ENCODE measurements at regions not wholly inside any gene's neighbourhood (a gene's known extent, or its start where the extent isn't known, plus 50 kb on each side); places are given as distances from the start of the nearest gene placed in this dataset.
A peak's percentile ranks its signal among the peaks of the same experiment; 100 is the strongest.
"Not testable (repeated sequence)": the region's sequence is repeated elsewhere in the genome, so short reads cannot be mapped to it uniquely, and the experiment has no call there.

DNA sequence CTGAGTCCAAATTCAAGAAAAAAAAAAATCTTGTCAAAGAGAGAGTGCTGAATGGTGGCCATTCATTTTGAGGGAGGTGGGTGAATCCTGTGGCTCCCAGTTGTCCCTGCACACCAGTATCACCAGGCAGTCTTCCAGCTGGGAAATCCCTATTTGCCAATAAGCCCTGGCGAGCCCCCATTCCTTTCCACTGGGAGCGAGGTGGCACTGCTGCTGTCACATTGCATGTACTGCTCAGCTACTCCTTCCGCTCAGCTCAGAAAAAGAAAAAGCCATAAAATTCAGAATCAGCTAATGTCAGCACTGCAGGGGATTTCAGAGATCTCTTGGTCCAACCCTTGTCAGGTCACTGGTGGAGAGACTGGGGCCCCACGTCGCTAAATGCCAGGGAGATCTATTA lies 298.5 kb downstream of the OMA1 start:
- DNase-seq (ENCODE audit: low read depth, low spot score) = no peak
- in situ Hi-C loops (cut with HindIII; ENCODE audit: low pct_unique_long_range_greater_than_20kb, low sequenced_read_pairs) = no loop called here

DNA sequence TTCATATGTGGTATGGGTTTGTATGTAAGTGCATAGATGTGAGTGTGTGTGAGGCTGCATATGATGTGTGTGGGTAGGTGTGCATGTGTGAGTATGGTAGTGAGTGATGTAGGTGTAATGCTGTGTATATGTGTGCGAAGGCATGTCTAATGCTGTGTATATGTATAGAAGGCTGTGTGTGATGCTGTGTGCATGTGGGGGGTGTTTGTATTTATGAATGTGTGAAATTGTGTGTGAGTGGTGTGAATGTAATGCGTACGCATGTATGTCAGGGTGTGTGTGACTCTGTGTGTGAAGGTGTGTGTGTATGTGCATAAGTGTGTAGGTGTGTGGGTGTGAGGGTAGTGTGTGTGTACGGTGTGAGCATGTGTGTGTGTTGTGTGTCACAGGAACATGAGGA lies 300.0 kb downstream of the OMA1 start:
- no peak for DNase-seq (ENCODE audit: low read depth, low spot score)
- in situ Hi-C loops (cut with HindIII; ENCODE audit: low pct_unique_long_range_greater_than_20kb, low sequenced_read_pairs) = no loop called here

DNA sequence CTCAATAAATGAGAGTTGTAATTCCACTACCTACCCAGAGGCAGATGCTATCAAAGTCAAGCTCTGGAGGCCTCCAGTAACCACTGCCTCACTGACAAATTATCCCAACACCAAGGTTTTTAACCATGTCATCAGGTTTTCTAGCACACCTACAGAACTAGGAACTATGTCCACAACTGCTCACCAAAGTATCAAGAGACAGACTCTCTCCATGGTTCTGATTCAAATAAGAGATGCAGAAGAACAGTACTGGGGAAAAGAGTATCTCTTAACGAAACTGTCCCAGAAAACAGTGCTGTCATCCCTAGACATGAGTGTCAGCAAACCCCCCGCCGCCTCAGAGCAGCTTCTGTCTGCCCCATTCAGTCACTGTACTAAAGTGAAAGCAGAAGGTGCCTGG lies 301.7 kb downstream of the OMA1 start:
- DNase-seq (ENCODE audit: low read depth, low spot score) = no peak
- in situ Hi-C loops (cut with HindIII; ENCODE audit: low pct_unique_long_range_greater_than_20kb, low sequenced_read_pairs) = no loop called here

DNA sequence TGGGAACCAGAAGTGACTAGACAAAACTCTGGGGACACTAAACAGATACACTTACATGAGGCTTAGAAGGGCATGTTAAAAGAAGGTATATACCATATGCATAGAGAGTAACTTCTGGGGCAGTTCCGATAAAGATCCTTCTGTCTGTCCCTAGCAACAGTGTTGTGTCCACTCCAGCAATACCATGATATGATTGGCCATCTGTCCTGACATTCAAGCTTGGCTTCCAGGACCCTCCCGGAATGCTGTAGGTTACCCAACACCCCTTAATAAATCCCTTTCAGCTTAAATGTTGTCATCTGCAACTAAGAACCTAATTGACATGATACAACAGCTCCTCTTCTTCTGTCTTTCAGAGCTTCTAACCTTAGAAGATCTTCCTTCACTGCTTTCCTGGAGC lies 307.7 kb downstream of the OMA1 start:
- in situ Hi-C loops (cut with HindIII; ENCODE audit: low pct_unique_long_range_greater_than_20kb, low sequenced_read_pairs) = no loop called here

DNA sequence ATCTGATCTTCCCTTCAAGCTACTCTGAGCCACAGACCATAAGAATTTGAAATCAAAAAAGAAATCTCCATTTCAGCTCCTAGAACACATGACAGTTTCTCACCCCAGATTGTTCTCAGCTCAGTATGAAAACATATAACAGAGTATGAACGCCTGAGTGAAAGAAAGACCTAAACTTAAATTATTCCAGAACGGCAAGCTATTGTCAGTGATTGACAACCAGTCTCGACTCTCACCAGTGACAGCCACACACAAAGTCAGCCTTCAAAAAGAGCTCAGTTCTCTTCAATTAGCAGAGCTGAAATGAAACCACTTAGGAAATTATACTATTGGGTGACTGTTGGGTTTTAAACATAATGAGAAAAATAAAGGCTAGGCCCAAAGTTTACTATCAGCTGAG lies 312.8 kb downstream of the OMA1 start:
- in situ Hi-C loops (cut with HindIII; ENCODE audit: low pct_unique_long_range_greater_than_20kb, low sequenced_read_pairs) = no loop called here
- no peak for DNase-seq (ENCODE audit: low read depth, low spot score)

More for the DNA sequence above, 307.7 kb downstream of the OMA1 start:
- peak; percentile 9 for DNase-seq (ENCODE audit: low read depth, low spot score)

DNA sequence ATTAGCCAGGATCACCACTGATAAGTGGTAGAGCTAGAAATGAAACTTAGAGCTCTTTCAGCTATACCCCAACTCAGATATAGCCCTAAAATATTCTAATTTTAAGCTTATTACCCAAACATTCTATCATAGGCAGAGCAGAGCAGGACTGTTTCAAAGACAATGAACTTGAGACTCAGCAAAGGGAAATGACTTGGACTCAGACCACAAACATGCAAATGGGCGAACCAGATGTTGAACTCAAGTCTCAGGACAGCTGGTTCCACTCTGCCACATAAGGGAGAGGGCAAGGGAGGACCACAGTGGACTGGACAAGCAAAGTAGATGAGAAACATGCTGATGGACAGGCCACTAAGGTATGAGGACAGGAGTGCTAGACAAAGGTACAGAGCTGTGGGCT lies 315.3 kb downstream of the OMA1 start:
- in situ Hi-C loops (cut with HindIII; ENCODE audit: low pct_unique_long_range_greater_than_20kb, low sequenced_read_pairs) = no loop called here
- DNase-seq (ENCODE audit: low read depth, low spot score) = no peak

DNA sequence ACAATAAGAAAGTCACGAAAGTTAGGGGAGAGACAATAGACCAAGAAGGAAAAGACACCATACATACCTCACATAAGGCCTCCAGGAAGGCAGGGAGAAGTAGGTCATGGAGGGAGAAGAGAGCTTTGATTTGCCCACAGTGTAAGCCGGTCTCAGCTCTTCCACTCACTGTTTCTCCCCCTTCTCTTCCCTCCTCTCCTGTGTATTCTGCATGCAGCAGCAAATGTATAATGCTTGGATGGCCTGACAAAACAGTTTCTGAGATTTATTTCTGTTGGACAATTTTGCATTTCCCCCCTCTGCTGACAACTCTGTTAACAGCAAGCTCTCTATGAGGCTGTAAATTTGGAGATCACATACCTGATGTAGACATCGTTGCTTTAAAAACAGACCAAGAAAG lies 318.9 kb downstream of the OMA1 start:
- no peak for DNase-seq (ENCODE audit: low read depth, low spot score)
- in situ Hi-C loops (cut with HindIII; ENCODE audit: low pct_unique_long_range_greater_than_20kb, low sequenced_read_pairs) = no loop called here

DNA sequence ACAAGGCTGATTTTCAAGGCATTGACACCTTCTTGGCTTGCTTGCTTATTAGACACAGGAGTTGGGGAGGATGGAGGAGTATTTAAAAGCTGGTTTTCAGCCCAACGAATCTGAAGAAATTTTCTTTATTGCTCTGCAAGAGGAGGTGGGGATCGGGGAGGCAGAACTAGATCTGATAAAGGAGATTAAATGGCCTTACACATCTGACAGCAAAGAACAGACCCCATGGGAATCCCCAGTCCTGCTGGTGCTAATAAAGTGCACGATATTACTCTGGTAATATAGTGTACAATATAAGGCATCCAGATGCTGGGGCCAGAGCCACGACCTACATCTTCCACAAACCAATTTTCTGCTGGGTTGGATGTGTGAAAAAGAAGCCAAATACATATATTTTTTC lies 323.0 kb downstream of the OMA1 start:
- no peak for DNase-seq (ENCODE audit: low read depth, low spot score)
- in situ Hi-C loops (cut with HindIII; ENCODE audit: low pct_unique_long_range_greater_than_20kb, low sequenced_read_pairs) = no loop called here

DNA sequence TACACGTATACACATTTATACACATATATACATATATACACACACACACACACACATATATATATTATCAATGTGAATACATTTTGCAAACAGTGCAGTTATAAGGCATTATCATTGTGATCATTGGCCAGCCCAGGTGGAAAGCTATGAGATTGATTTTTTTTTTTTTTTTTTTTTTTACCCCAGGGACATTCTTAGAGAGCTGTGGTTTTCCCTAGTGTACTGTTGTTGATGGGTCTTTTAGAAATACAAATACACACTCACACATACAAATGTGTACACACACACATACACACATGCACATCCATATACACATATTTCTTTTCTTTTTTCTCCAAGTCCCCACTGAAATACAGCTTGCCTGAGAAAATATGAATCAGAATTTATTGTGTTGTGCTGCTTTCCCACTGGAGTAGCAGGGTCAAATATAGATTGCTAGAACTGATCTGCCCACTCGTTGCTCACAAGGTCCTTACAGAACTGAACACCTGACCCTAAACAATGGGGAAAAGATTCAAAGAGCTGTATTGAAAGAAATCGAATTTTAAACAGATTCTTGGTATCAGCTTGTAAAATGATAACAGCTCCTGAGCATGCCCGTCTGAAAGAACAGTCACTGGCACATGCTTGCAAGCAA lies 325.6 kb downstream of the OMA1 start:
- no peak for DNase-seq (ENCODE audit: low read depth, low spot score)
- in situ Hi-C loops (cut with HindIII; ENCODE audit: low pct_unique_long_range_greater_than_20kb, low sequenced_read_pairs) = no loop called here

DNA sequence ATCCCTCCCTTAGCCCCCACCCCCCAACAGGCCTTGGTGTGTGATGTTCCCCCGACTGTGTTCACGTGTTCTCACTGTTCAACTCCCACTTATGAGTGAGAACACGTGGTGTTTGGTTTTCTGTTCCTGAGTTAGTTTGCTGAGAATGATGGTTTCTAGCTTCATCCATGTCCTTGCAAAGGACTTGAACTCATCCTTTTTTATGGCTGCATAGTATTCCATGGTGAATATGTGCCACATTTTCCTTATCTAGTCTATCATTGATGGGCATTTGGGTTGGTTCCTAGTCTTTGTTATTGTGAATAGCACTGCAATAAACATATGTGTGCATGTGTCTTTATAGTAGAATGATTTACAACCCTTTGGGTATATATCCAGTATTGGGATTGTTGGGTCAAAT lies 330.4 kb downstream of the OMA1 start:
- DNase-seq (ENCODE audit: low read depth, low spot score); in situ Hi-C loops (cut with HindIII; ENCODE audit: low pct_unique_long_range_greater_than_20kb, low sequenced_read_pairs): not testable (repeated sequence)

DNA sequence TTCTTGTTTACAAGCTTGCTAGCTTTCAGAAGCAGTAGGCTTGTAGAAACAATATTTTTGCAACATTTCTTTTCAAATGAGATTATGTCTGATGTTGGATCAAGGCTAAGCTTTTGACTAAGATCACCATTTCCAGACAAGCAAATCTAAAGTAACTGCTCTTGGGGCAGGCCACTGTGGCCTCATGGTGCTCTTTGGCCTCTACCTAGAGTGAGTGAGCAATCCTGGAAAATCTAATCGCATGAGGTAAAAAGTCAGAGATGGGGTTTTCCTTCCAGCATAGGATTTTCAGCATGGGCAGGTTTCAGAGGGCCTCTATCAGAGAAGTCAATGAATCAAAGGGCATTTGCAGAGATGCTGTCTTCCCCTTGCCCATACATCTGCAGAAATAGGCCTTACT lies 331.9 kb downstream of the OMA1 start:
- no peak for DNase-seq (ENCODE audit: low read depth, low spot score)
- in situ Hi-C loops (cut with HindIII; ENCODE audit: low pct_unique_long_range_greater_than_20kb, low sequenced_read_pairs) = no loop called here

DNA sequence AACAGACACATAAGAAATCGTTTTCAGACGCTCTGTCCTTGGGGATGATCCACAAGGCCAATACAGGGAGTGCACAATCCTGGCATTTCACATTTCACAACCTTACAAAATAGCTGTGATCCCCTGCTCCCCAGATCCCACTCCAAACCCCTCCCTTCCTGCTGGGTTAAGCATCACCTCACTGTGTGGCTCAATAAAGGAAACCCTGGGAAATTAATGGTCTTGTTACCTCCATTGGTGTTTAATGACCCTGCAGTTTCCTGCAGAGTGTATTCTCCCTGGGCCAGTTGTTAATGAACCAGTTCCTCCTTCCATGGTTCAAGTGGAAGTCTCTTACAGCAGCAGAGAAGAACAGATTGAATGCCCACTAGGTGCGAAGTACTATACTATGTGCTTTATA lies 334.7 kb downstream of the OMA1 start:
- in situ Hi-C loops (cut with HindIII; ENCODE audit: low pct_unique_long_range_greater_than_20kb, low sequenced_read_pairs) = no loop called here
- no peak for DNase-seq (ENCODE audit: low read depth, low spot score)

DNA sequence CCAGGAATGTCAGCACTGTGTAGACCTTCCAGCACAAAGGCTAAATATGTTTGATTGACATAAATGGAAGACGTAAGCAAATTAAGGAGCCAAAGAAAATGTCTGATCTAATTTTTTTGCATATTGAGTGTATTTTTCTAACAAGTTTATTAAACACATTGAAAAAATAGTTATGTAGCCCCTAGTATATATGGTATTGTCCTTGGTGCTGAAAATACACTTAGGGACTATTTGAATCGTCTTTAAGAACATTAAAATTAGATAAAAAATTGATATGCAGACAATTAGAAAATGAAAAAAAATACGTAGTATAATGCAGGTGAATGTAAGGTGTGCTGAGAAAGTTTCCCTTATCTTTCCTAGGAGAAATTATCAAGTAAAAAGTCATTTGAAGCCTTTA lies 337.0 kb downstream of the OMA1 start:
- in situ Hi-C loops (cut with HindIII; ENCODE audit: low pct_unique_long_range_greater_than_20kb, low sequenced_read_pairs) = no loop called here
- no peak for DNase-seq (ENCODE audit: low read depth, low spot score)

DNA sequence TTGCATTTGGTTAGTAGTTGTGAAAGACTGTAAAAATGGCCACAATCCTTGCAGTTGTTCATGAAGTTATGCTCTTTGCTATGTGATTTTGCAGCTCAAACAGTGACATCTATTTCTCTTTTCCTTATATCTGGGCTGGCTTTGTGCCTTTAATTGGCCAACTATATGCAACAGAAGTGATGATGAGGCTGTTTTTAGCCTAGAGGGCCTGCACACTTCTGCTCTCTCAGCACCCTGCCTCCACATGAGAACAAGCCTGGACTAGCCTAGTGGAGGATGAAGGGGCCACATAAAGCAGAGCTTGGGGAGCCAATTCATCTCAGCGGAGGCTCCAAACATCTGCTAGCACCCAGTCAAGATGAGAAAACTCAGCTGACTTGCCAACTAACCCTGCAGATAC lies 339.8 kb downstream of the OMA1 start:
- no peak for DNase-seq (ENCODE audit: low read depth, low spot score)
- in situ Hi-C loops (cut with HindIII; ENCODE audit: low pct_unique_long_range_greater_than_20kb, low sequenced_read_pairs) = no loop called here

DNA sequence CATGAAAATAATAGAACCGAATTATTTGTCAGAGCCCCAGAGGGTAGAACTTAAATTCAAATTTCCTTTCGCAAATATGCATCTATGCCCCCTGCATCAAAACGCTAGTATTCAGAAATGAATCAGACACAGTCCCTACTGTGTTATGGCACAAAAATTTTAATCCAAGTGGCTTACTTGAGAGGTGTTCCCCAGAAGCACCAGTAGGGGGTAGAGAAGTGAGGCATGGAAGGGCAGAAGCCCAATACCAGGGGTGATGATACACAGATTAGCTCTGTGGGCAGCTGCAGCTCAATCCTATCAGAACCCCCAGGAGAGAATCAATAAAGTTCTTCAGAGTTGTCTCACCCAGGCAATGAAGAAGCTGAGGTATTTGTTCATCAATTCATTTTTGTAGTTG lies 342.2 kb downstream of the OMA1 start:
- DNase-seq (ENCODE audit: low read depth, low spot score) = peak; percentile 32

DNA sequence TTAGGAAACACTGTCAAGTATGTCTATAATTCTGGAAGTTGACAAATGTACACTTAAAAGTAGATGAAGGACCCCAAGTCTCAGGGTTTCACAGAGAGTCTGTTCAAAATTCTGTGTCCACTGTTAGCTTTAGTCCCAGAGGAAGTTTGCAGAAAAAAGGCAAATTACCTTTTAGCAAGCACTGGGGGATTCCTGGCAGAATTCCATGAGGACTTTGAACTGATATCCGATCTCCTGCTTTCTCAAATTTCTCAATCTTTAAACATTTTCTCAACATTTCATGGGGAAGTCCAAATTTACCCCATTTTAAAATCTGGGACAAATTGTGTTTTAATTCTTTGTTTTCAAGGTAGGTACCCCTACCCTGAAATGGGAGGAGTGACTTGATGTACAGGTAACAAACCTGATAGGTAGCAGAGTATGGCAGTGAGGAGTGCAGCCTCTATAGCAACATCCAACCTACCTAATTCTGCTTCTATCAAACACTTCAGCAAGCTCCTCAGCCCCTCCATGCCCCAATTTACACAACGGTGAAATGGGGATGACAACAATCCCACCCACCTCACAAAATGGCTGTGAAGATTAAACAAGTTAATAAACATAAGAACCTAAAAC lies 344.9 kb downstream of the OMA1 start:
- in situ Hi-C loops (cut with HindIII; ENCODE audit: low pct_unique_long_range_greater_than_20kb, low sequenced_read_pairs) = no loop called here
- no peak for DNase-seq (ENCODE audit: low read depth, low spot score)

More for the DNA sequence above, 342.2 kb downstream of the OMA1 start:
- in situ Hi-C loops (cut with HindIII; ENCODE audit: low pct_unique_long_range_greater_than_20kb, low sequenced_read_pairs) = no loop called here

DNA sequence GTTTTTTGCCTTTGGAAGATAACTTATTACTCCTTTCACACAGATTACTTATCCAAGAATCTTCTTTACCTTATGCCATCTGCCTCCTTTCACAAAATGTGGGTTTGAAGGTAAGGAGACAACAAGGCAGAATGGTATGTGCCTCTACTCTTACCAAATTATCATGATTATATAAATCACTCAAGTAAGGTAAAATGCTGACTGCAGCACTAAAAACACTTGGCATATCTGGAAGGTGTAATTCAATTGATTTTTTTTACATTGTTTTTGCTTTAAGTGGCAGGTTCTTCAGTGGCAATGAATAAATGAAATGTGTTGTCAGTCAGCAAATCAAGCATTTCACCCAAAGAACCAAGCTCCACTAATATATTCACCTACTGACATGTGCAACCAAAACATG lies 346.1 kb downstream of the OMA1 start:
- DNase-seq (ENCODE audit: low read depth, low spot score) = no peak
- in situ Hi-C loops (cut with HindIII; ENCODE audit: low pct_unique_long_range_greater_than_20kb, low sequenced_read_pairs) = no loop called here

DNA sequence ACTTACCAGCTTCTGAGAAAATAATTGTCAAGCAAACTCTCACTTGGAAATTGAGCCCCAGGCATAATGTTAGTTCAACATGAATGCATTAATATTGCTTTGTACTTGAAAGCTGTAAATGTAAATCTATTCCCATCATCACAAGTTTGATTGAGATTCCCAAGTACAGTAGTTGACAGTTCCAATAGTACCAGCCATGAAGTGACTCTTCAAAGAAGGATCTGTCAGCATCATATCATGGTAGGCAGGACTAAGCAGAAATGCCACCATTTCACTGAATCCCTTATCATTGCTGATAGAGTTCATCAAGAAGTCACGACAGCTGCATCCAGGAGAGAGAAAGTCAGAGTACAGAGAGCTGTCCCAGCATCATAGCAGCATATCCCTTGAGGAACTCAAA lies 348.7 kb downstream of the OMA1 start:
- no peak for DNase-seq (ENCODE audit: low read depth, low spot score)
- in situ Hi-C loops (cut with HindIII; ENCODE audit: low pct_unique_long_range_greater_than_20kb, low sequenced_read_pairs) = no loop called here

DNA sequence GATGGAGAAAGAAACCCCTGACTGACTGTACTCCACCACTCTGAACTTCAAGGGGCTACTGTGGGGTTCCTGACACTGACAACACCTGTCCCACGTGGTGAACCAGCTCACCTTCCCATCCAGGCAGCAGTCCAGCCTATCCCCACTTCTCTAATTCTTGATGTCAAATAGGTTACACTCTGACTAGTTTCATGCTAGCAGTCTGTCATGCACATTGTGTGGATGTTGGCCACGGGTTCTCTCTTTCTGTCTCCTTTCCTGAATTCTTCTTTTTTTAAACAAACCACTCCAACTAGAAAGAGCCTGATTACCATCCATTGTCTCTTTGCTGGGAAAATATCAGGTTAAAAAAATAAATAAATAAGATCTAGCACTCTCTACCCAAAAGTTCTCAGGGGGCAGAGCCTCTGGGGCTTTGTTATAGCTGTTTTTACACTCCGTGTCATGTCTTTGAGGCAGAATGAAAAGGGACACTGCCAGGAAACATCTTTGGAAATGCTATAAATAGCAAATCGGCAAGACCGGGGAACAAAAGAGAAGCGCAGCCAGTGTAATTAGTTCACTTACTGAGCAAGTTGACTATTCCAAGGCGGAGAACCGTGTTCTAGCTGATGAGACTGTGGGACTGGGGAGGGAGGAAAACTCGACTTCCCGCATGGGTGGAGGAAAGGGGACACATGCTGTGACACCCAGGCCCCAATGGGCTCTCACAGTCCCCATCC lies 356.1 kb downstream of the OMA1 start:
- DNase-seq (ENCODE audit: low read depth, low spot score) = no peak
- in situ Hi-C loops (cut with HindIII; ENCODE audit: low pct_unique_long_range_greater_than_20kb, low sequenced_read_pairs) = no loop called here
